Activated CD8-positive, alpha-beta T cell treated with anti-CD3 and anti-CD28 coated beads for 36 hours (primary cell): ENCODE measurements at regions not wholly inside any gene's neighbourhood (a gene's known extent, or its start where the extent isn't known, plus 50 kb on each side); places are given as distances from the start of the nearest gene placed in this dataset.

Experiments
- ATAC-seq: fragments of 200-7000 bp; cut with Tn5 transposase; one replicate; pipeline ENCODE4 v1.10.0; 2021; ENCODE audit warnings: mild to moderate bottlenecking, moderate library complexity
- CTCF ChIA-PET: fragments of 350-600 bp; sonication (Branson Sonifier 250); formaldehyde crosslinking; loops from one replicate; lab custom pipeline; 2021; ENCODE audit warnings: antibody characterized with exemption; lab: Charles Lee
- POLR2A ChIA-PET: fragments of 350-600 bp; sonication (Branson Sonifier 250); formaldehyde crosslinking; loops from one replicate; lab custom pipeline; 2021; ENCODE audit warnings: antibody characterized with exemption; lab: Charles Lee
- DNase-seq: peaks from one replicate; pipeline ENCODE4 v3.0.0-alpha.2; 2020
- H3K27ac Mint-ChIP-seq: one replicate; pipeline ENCODE4 v1.8.0; 2021; ENCODE audit warnings: mild to moderate bottlenecking, mixed read lengths
- H3K27me3 Mint-ChIP-seq: one replicate; pipeline ENCODE4 v1.8.0; 2021; ENCODE audit warnings: mixed read lengths
- H3K36me3 Mint-ChIP-seq: one replicate; pipeline ENCODE4 v1.8.0; 2021; ENCODE audit warnings: low read depth, mixed read lengths
- H3K4me1 Mint-ChIP-seq: one replicate; pipeline ENCODE4 v1.8.0; 2021; ENCODE audit warnings: low read depth, mixed read lengths
- H3K4me3 Mint-ChIP-seq: one replicate; pipeline ENCODE4 v1.8.0; 2021; ENCODE audit warnings: mild to moderate bottlenecking, moderate library complexity, mixed read lengths
- H3K9me3 Mint-ChIP-seq: one replicate; pipeline ENCODE4 v1.8.0; 2021; ENCODE audit warnings: mixed read lengths
- CTCF ChIP-seq: fragments of 200-600 bp; IDR thresholded peaks from one replicate; pipeline ENCODE4 v1.8.0; 2022; ENCODE audit warnings: antibody characterized with exemption, mild to moderate bottlenecking
- intact Hi-C: fragments of 100-400 bp; cut with micrococcal nuclease; formaldehyde crosslinking; loops from one replicate; pipeline ENCODE4 v1.10.0; 2022

GRCh38 chr9:108483676-108484075, 372.1 kb downstream of the ACTL7B start:
- ChIA-PET CTCF (no interaction called here), POLR2A (no interaction called here)
- no peak for DNase-seq
- ATAC-seq = no peak
- Mint-ChIP-seq H3K27me3 (no peaks in the 10 kb centered on the region), H3K27ac (no peak overlapping the region), H3K36me3 (no peaks in the 10 kb centered on the region), H3K4me1 (no peaks in the 10 kb centered on the region), H3K4me3 (no peak overlapping the region), H3K9me3 (no peaks in the 10 kb centered on the region)
- intact Hi-C loops = no loop called here
- TF ChIP-seq CTCF = no peak

GRCh38 chr9:108479989-108480652, 375.7 kb downstream of the ACTL7B start:
- intact Hi-C loops = no loop called here
- no peak overlapping the region for H3K4me3 Mint-ChIP-seq
- no peaks in the 10 kb centered on the region for H3K9me3 Mint-ChIP-seq
- no peak for ATAC-seq
- no peak for TF ChIP-seq CTCF
- CTCF ChIA-PET = no interaction called here
- H3K27ac Mint-ChIP-seq = no peak overlapping the region
- H3K36me3 Mint-ChIP-seq = no peaks in the 10 kb centered on the region
- DNase-seq = no peak
- no peaks in the 10 kb centered on the region for H3K4me1 Mint-ChIP-seq
- POLR2A ChIA-PET = no interaction called here
- H3K27me3 Mint-ChIP-seq = no peaks in the 10 kb centered on the region

GRCh38 chr9:108478431-108479332, 377.1 kb downstream of the ACTL7B start:
- H3K9me3 Mint-ChIP-seq = no peaks in the 10 kb centered on the region
- ChIA-PET POLR2A (no interaction called here), CTCF (no interaction called here)
- ATAC-seq = peak; percentile 34
- no peaks in the 10 kb centered on the region for H3K36me3 Mint-ChIP-seq
- intact Hi-C loops = no loop called here
- no peak for TF ChIP-seq CTCF
- DNase-seq = no peak
- no peaks in the 10 kb centered on the region for H3K27me3 Mint-ChIP-seq
- no peak overlapping the region for H3K27ac Mint-ChIP-seq
- no peaks in the 10 kb centered on the region for H3K4me1 Mint-ChIP-seq
- H3K4me3 Mint-ChIP-seq = no peak overlapping the region

GRCh38 chr9:108477529-108478006, 378.2 kb downstream of the ACTL7B start:
- ATAC-seq (no peak), DNase-seq (no peak)
- Mint-ChIP-seq H3K27me3 (no peaks in the 10 kb centered on the region), H3K36me3 (no peaks in the 10 kb centered on the region), H3K9me3 (no peaks in the 10 kb centered on the region), H3K4me1 (no peaks in the 10 kb centered on the region), H3K4me3 (no peak overlapping the region), H3K27ac (no peak overlapping the region)
- ChIA-PET CTCF (no interaction called here), POLR2A (no interaction called here)
- intact Hi-C loops = no loop called here
- no peak for TF ChIP-seq CTCF

GRCh38 chr9:108476574-108476973, 379.2 kb downstream of the ACTL7B start:
- no peaks in the 10 kb centered on the region for H3K27me3 Mint-ChIP-seq
- no peaks in the 10 kb centered on the region for H3K36me3 Mint-ChIP-seq
- no peak for TF ChIP-seq CTCF
- DNase-seq (no peak), ATAC-seq (no peak)
- no peak overlapping the region for H3K27ac Mint-ChIP-seq
- POLR2A ChIA-PET = no interaction called here
- H3K9me3 Mint-ChIP-seq = no peaks in the 10 kb centered on the region
- H3K4me1 Mint-ChIP-seq = no peaks in the 10 kb centered on the region
- no peak overlapping the region for H3K4me3 Mint-ChIP-seq
- intact Hi-C loops = no loop called here
- CTCF ChIA-PET = no interaction called here
